H1 (cell line): ENCODE measurements at regions not wholly inside any gene's neighbourhood (a gene's known extent, or its start where the extent isn't known, plus 50 kb on each side); places are given as distances from the start of the nearest gene placed in this dataset.

Experiments
- CTCF ChIA-PET: fragments of 300-600 bp; sonication (Branson Sonifier 250); formaldehyde crosslinking; loops from one replicate; lab custom pipeline; 2021; ENCODE audit not compliant: partially characterized antibody; lab: Charles Lee
- POLR2A ChIA-PET: fragments of 300-600 bp; sonication (Branson Sonifier 250); formaldehyde crosslinking; loops from one replicate; lab custom pipeline; 2021; ENCODE audit warnings: inconsistent platforms; ENCODE audit not compliant: partially characterized antibody; lab: Charles Lee
- DNase-seq, 2 experiments: peaks; one replicate each; pipeline versions ENCODE4 v3.0.0 to v3.0.0-alpha.2; 2010 to 2022; ENCODE audit warnings: low spot score in 2 of 2, low read depth in 1 of 2, mixed read lengths in 1 of 2
- FAIRE-seq: peaks from 2 replicates; lab custom pipeline; 2011; peaks lifted over from hg19 to GRCh38; lab: Jason Lieb, UNC
- H2AFZ ChIP-seq: 2 replicates; pipeline ENCODE4 v1.8.1; 2012; ENCODE audit warnings: low read length, inconsistent platforms
- H2AK5ac ChIP-seq: 2 replicates; pipeline ENCODE4 v1.6.1; 2013; ENCODE audit warnings: low read depth, low read length
- H2BK120ac ChIP-seq: replicated peaks from 2 replicates; pipeline ENCODE3; 2013; ENCODE audit warnings: low read depth, low read length, inconsistent platforms
- H2BK12ac ChIP-seq: 2 replicates; pipeline ENCODE4 v1.6.1; 2013; ENCODE audit warnings: low read depth, low read length
- H2BK15ac ChIP-seq: 2 replicates; pipeline ENCODE4 v1.6.1; 2013; ENCODE audit warnings: low read length
- H2BK20ac ChIP-seq: 2 replicates; pipeline ENCODE4 v1.6.1; 2013; ENCODE audit warnings: low read length
- H2BK5ac ChIP-seq: 2 replicates; pipeline ENCODE4 v1.6.1; 2013; ENCODE audit warnings: low read depth, low read length
- H3K14ac ChIP-seq: 2 replicates; pipeline ENCODE4 v1.6.1; 2013; ENCODE audit warnings: inconsistent platforms; ENCODE audit not compliant: insufficient read length
- H3K18ac ChIP-seq: 2 replicates; pipeline ENCODE4 v1.6.1; 2013; ENCODE audit warnings: low read length; ENCODE audit errors: extremely low read depth
- H3K23ac ChIP-seq: 2 replicates; pipeline ENCODE4 v1.6.1; 2013; ENCODE audit warnings: inconsistent platforms; ENCODE audit not compliant: insufficient read length
- H3K23me2 ChIP-seq: 2 replicates; pipeline ENCODE4 v1.6.1; 2013; ENCODE audit warnings: low read depth, low read length
- H3K27ac ChIP-seq: 2 replicates; pipeline ENCODE4 v1.6.1; 2011; ENCODE audit warnings: low read depth, low read length, inconsistent platforms
- H3K27me3 ChIP-seq, 4 experiments: replicated peaks in 1 of 4; 1 replicate in 1 of 4; 2 replicates in 3 of 4; pipeline versions ENCODE4 v1.6.1 to v1.8.1; 2011 to 2013; ENCODE audit warnings: low read length in 3 of 4, mild to moderate bottlenecking in 3 of 4, inconsistent platforms in 2 of 4, mixed read lengths in 2 of 4, moderate library complexity in 1 of 4; ENCODE audit not compliant: control insufficient read depth in 3 of 4, insufficient read depth in 3 of 4; ENCODE audit errors: extremely low read depth in 1 of 4
- H3K36me3 ChIP-seq, 4 experiments: 2 replicates each; pipeline versions ENCODE4 v1.6.1 to v1.8.1; 2011 to 2013; ENCODE audit warnings: mild to moderate bottlenecking in 4 of 4, low read length in 3 of 4, moderate library complexity in 2 of 4, control low read depth in 1 of 4, inconsistent platforms in 1 of 4; ENCODE audit not compliant: insufficient read depth in 4 of 4, control insufficient read depth in 2 of 4
- H3K4ac ChIP-seq: replicated peaks from 2 replicates; pipeline ENCODE3; 2013; ENCODE audit warnings: low read length, low read depth, mixed read lengths, inconsistent platforms; ENCODE audit not compliant: insufficient read length
- H3K4me1 ChIP-seq, 4 experiments: replicated peaks in 1 of 4; 1 replicate in 1 of 4; 2 replicates in 3 of 4; pipeline versions ENCODE4 v1.6.1 to v1.8.1; 2011 to 2013; ENCODE audit warnings: low read length in 3 of 4, inconsistent platforms in 2 of 4, mixed read lengths in 1 of 4; ENCODE audit not compliant: insufficient read depth in 4 of 4, control insufficient read depth in 3 of 4
- H3K4me2 ChIP-seq, 2 experiments: 2 replicates each; pipeline versions ENCODE4 v1.6.1 to v1.8.1; 2011 to 2013; ENCODE audit warnings: low read depth in 2 of 2, low read length in 2 of 2, control low read depth in 1 of 2, inconsistent platforms in 1 of 2, mild to moderate bottlenecking in 1 of 2; ENCODE audit not compliant: insufficient read depth in 1 of 2
- H3K4me3 ChIP-seq, 4 experiments: fragments of 200-600, 300-600 bp in 1 of 4; sonication (generic), shearing (Covaris generic), sonication (Bioruptor Twin) in 1 of 4; 2 replicates each; pipeline versions ENCODE4 v1.5.1 to v1.8.1; 2011 to 2016; ENCODE audit warnings: low read length in 4 of 4, low read depth in 3 of 4, control low read depth in 2 of 4, inconsistent platforms in 2 of 4, mild to moderate bottlenecking in 2 of 4, mixed read lengths in 1 of 4, moderate library complexity in 1 of 4; ENCODE audit not compliant: insufficient read depth in 2 of 4; ENCODE audit errors: extremely low read depth in 1 of 4
- H3K56ac ChIP-seq: replicated peaks from 2 replicates; pipeline ENCODE3; 2013; ENCODE audit warnings: low read depth, mild to moderate bottlenecking, mixed read lengths, low read length, inconsistent platforms; ENCODE audit not compliant: insufficient read length
- H3K79me1 ChIP-seq: 2 replicates; pipeline ENCODE4 v1.6.1; 2013; ENCODE audit warnings: low read depth, low read length, control low read depth
- H3K79me2 ChIP-seq, 2 experiments: 2 replicates each; pipeline versions ENCODE4 v1.6.1 to v1.8.1; 2012 to 2013; ENCODE audit warnings: low read length in 2 of 2, mild to moderate bottlenecking in 2 of 2, inconsistent platforms in 1 of 2; ENCODE audit not compliant: insufficient read depth in 2 of 2, control insufficient read depth in 1 of 2
- H3K9ac ChIP-seq, 4 experiments: replicated peaks in 1 of 4; 1 replicate in 1 of 4; 2 replicates in 3 of 4; pipeline versions ENCODE4 v1.6.1 to v1.8.1; 2011 to 2013; ENCODE audit warnings: low read depth in 3 of 4, low read length in 3 of 4, control low read depth in 2 of 4, mild to moderate bottlenecking in 2 of 4, moderate library complexity in 2 of 4, inconsistent platforms in 1 of 4; ENCODE audit errors: extremely low read depth in 1 of 4
- H3K9me3 ChIP-seq, 2 experiments: 2 replicates each; pipeline versions ENCODE4 v1.6.1 to v1.8.1; 2012 to 2013; ENCODE audit warnings: mild to moderate bottlenecking in 2 of 2, moderate library complexity in 2 of 2, control low read depth in 1 of 2, inconsistent platforms in 1 of 2, low read depth in 1 of 2, low read length in 1 of 2, mixed read lengths in 1 of 2; ENCODE audit not compliant: insufficient read depth in 2 of 2
- H4K20me1 ChIP-seq, 2 experiments: replicated peaks in 1 of 2; 2 replicates each; pipeline versions ENCODE3 to v1.8.1; 2011 to 2013; ENCODE audit warnings: inconsistent platforms in 2 of 2, low read length in 2 of 2, mild to moderate bottlenecking in 1 of 2; ENCODE audit not compliant: insufficient read depth in 2 of 2, control insufficient read depth in 1 of 2
- H4K5ac ChIP-seq: 2 replicates; pipeline ENCODE4 v1.6.1; 2013; ENCODE audit warnings: low read length, low read depth, mixed read lengths, inconsistent platforms; ENCODE audit not compliant: insufficient read length
- H4K8ac ChIP-seq: 2 replicates; pipeline ENCODE4 v1.8.0; 2013; ENCODE audit warnings: mild to moderate bottlenecking, moderate library complexity, low read length, inconsistent platforms; ENCODE audit not compliant: insufficient read depth; ENCODE audit errors: extremely low read depth
- H4K91ac ChIP-seq: replicated peaks from 2 replicates; pipeline ENCODE3; 2013; ENCODE audit warnings: low read length, mixed read lengths, inconsistent platforms; ENCODE audit not compliant: insufficient read length
- ATF2 ChIP-seq: IDR thresholded peaks from 2 replicates; pipeline ENCODE4 v1.6.1; 2012; ENCODE audit warnings: low read length, inconsistent platforms
- CBX5 ChIP-seq: fragments of 300-800, 300-1000 bp; sonication (generic); IDR thresholded peaks from 2 replicates; pipeline ENCODE4 v1.7.1; 2016; ENCODE audit warnings: antibody characterized with exemption, low read length, low read depth
- EGR1 ChIP-seq: IDR thresholded peaks from 2 replicates; pipeline ENCODE4 v1.6.1; 2011; ENCODE audit warnings: low read depth, low read length, borderline replicate concordance
- HDAC2 ChIP-seq, 2 experiments: fragments of 300-600 bp in 1 of 2; sonication (generic) in 1 of 2; IDR thresholded peaks; 2 replicates each; pipeline ENCODE4 v1.6.1; 2011 to 2012; ENCODE audit warnings: low read depth in 2 of 2, low read length in 2 of 2, mild to moderate bottlenecking in 2 of 2, moderate library complexity in 2 of 2, borderline replicate concordance in 1 of 2, inconsistent platforms in 1 of 2
- SIX5 ChIP-seq: IDR thresholded peaks from 2 replicates; pipeline ENCODE4 v1.6.1; 2011; ENCODE audit warnings: mild to moderate bottlenecking, low read depth, low read length
- YY1 ChIP-seq: IDR thresholded peaks from 2 replicates; pipeline ENCODE4 v1.6.1; 2011; ENCODE audit warnings: low read depth, mild to moderate bottlenecking, low read length
- whole genome bisulfite sequencing, 2 experiments: shearing (Covaris generic) in 1 of 2; methylation state at CpG; one replicate each; pipeline versions ENCODE4 v1.1.6 to v1.1.7; 2013 to 2015; ENCODE audit warnings: low lambda C conversion rate in 2 of 2, mixed read lengths in 2 of 2, inconsistent platforms in 1 of 2, low coverage in 1 of 2, missing lambda C conversion rate in 1 of 2; ENCODE audit not compliant: insufficient replicate concordance in 2 of 2, insufficient coverage in 1 of 2, insufficient read length in 1 of 2; ENCODE audit errors: extremely low coverage in 1 of 2, missing lambda C conversion rate in 1 of 2; 5-methylcytosine and 5-hydroxymethylcytosine counted together
- TF ChIP-seq, protein P1 (sequence below): IDR thresholded peaks from 2 replicates; pipeline ENCODE4 v1.6.1; 2012; ENCODE audit warnings: inconsistent platforms

DNA sequence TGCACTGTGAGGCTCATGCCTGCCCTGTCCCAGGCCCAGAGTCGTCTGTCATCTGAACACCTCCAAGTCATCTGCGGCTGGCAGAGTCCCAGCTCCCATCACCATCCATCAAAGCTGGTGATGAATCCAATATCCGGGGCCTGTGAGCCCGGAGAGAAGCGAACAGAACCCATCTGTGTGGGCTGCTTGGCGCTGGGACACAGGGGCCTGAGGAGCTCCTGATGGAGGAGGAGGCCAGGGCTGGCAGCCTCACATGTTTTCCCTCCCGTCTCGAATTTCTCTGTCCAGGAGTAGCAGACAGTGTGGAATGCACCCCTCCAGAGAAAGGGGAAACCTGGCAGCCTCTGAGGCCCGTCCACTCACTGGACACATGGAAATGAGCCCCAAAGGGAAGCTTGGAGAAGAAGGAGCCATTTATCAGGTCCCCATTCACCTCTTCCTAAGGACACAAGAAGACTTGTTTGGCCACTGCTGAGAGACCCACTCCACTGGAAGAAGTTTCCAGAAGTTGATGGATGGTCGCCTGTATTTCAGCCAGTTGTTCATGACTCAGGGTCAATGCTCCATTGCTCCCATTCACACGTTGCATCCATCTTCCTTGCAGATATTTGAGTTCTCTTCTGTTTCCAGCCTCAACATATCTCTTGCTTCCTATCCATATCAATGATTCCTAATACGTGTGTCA lies 307.5 kb upstream of the SULF2 start:
- no peak overlapping the region for H3K18ac ChIP-seq
- no peak overlapping the region for H2BK20ac ChIP-seq
- no peak overlapping the region for H3K27ac ChIP-seq
- WGBS, 2 experiments, result 90% methylated on average over 12 of the region's 12 CpGs; no CpG with 5 or more reads in 1 of the 2 experiments
- no peak for TF ChIP-seq ATF2
- no peak for TF ChIP-seq CBX5
- no peak for TF ChIP-seq HDAC2 (IDR thresholded peaks at IDR 0.05; ENCODE audit: borderline replicate concordance in 1 of 2, low read depth in 2 of 2, low read length in 2 of 2)
- no peak for TF ChIP-seq SIX5
- no peak for TF ChIP-seq EGR1
- TF ChIP-seq YY1, result no peak
- TF ChIP-seq, protein P1, sequence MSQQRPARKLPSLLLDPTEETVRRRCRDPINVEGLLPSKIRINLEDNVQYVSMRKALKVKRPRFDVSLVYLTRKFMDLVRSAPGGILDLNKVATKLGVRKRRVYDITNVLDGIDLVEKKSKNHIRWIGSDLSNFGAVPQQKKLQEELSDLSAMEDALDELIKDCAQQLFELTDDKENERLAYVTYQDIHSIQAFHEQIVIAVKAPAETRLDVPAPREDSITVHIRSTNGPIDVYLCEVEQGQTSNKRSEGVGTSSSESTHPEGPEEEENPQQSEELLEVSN, result no peak
- H4K5ac ChIP-seq, result no peak overlapping the region
- no peaks in the 10 kb centered on the region for H3K27me3 ChIP-seq
- H4K20me1 ChIP-seq, result no peaks in the 10 kb centered on the region
- H4K91ac ChIP-seq, result no peak overlapping the region
- H2AK5ac ChIP-seq, result no peak overlapping the region
- H3K14ac ChIP-seq, result no peak overlapping the region
- no peaks in the 10 kb centered on the region; a peak in 1 of 4 replicates for H3K9me3 ChIP-seq
- H3K36me3 ChIP-seq, result no peaks in the 10 kb centered on the region
- no peaks in the 10 kb centered on the region for H3K79me2 ChIP-seq
- no peaks in the 10 kb centered on the region for H3K79me1 ChIP-seq
- no peak overlapping the region for H2BK12ac ChIP-seq
- no peak overlapping the region for H3K4ac ChIP-seq
- no peak overlapping the region for H2BK5ac ChIP-seq
- H4K8ac ChIP-seq, result no peak overlapping the region
- no peak overlapping the region for H3K4me3 ChIP-seq
- H3K56ac ChIP-seq, result no peak overlapping the region
- H2AFZ ChIP-seq, result no peak overlapping the region
- no peak overlapping the region for H3K9ac ChIP-seq
- H3K4me1 ChIP-seq, result no peaks in the 10 kb centered on the region
- H2BK120ac ChIP-seq, result no peak overlapping the region
- no peak overlapping the region for H3K23ac ChIP-seq
- H3K23me2 ChIP-seq, result no peaks in the 10 kb centered on the region
- DNase-seq (no peak), FAIRE-seq (no peak)
- no peak overlapping the region for H2BK15ac ChIP-seq
- ChIA-PET CTCF (no interaction called here), POLR2A (no interaction called here)
- H3K4me2 ChIP-seq, result no peak overlapping the region
